IPS-18a (cell line): ENCODE measurements at regions not wholly inside any gene's neighbourhood (a gene's known extent, or its start where the extent isn't known, plus 50 kb on each side); places are given as distances from the start of the nearest gene placed in this dataset.

Experiments used
- H3K27ac ChIP-seq: one replicate; pipeline ENCODE4 v1.5.1; 2013; ENCODE audit warnings: low read length
- H3K27me3 ChIP-seq: one replicate; pipeline ENCODE4 v1.6.1; 2013; ENCODE audit warnings: mild to moderate bottlenecking, low read length; ENCODE audit not compliant: control insufficient read depth, insufficient read depth
- H3K36me3 ChIP-seq: one replicate; pipeline ENCODE4 v1.6.1; 2013; ENCODE audit warnings: low read depth, low read length; ENCODE audit not compliant: control insufficient read depth
- H3K4me1 ChIP-seq: one replicate; pipeline ENCODE4 v1.6.1; 2013; ENCODE audit warnings: low read depth, low read length; ENCODE audit not compliant: control insufficient read depth
- H3K4me3 ChIP-seq: one replicate; pipeline ENCODE4 v1.5.1; 2013; ENCODE audit warnings: low read length
- H3K9ac ChIP-seq: one replicate; pipeline ENCODE4 v1.6.1; 2013; ENCODE audit warnings: mild to moderate bottlenecking, low read length, moderate library complexity
- H3K9me3 ChIP-seq: one replicate; pipeline ENCODE4 v1.6.1; 2013; ENCODE audit warnings: low read depth, low read length; ENCODE audit not compliant: control insufficient read depth

GRCh38 chr5:68722357-68722756, 371.5 kb upstream of the SLC30A5 start:
- H3K4me1 ChIP-seq: no peaks in the 10 kb centered on the region
- H3K4me3 ChIP-seq: no peak overlapping the region

GRCh38 chr5:68725905-68726683, 367.7 kb upstream of the SLC30A5 start:
- Histone ChIP-seq H3K27me3 (no peaks in the 10 kb centered on the region), H3K9ac (no peak overlapping the region), H3K4me1 (no peaks in the 10 kb centered on the region), H3K27ac (no peak overlapping the region), H3K9me3 (no peaks in the 10 kb centered on the region), H3K36me3 (no peaks in the 10 kb centered on the region), H3K4me3 (no peak overlapping the region)

More at GRCh38 chr5:68722357-68722756, 371.5 kb upstream of the SLC30A5 start:
- Histone ChIP-seq H3K27ac (no peak overlapping the region), H3K9ac (no peak overlapping the region), H3K36me3 (no peaks in the 10 kb centered on the region), H3K27me3 (no peaks in the 10 kb centered on the region), H3K9me3 (no peaks in the 10 kb centered on the region)

GRCh38 chr5:68727931-68728330, 365.9 kb upstream of the SLC30A5 start:
- no peak overlapping the region for H3K4me3 ChIP-seq
- H3K9ac ChIP-seq: no peak overlapping the region
- H3K4me1 ChIP-seq: no peaks in the 10 kb centered on the region
- H3K27ac ChIP-seq: no peak overlapping the region
- no peaks in the 10 kb centered on the region for H3K27me3 ChIP-seq
- no peaks in the 10 kb centered on the region for H3K9me3 ChIP-seq
- no peaks in the 10 kb centered on the region for H3K36me3 ChIP-seq

- H3K27me3 ChIP-seq: no peaks in the 10 kb centered on the region
- no peaks in the 10 kb centered on the region for H3K9me3 ChIP-seq
- H3K27ac ChIP-seq: no peak overlapping the region
- H3K9ac ChIP-seq: no peak overlapping the region
- no peak overlapping the region for H3K4me3 ChIP-seq
- H3K4me1 ChIP-seq: no peaks in the 10 kb centered on the region
- no peaks in the 10 kb centered on the region for H3K36me3 ChIP-seq
Measured at GRCh38 chr5:68729678-68730077, 364.1 kb upstream of the SLC30A5 start.

- no peak overlapping the region for H3K27ac ChIP-seq
- H3K4me1 ChIP-seq: no peaks in the 10 kb centered on the region
Measured at GRCh38 chr5:68730220-68730978, 363.4 kb upstream of the SLC30A5 start.

GRCh38 chr5:68730979-68731654, 362.7 kb upstream of the SLC30A5 start:
- Histone ChIP-seq H3K9ac (no peak overlapping the region), H3K27ac (no peak overlapping the region), H3K27me3 (no peaks in the 10 kb centered on the region), H3K36me3 (no peaks in the 10 kb centered on the region), H3K4me1 (no peaks in the 10 kb centered on the region), H3K9me3 (no peaks in the 10 kb centered on the region), H3K4me3 (no peak overlapping the region)

More at GRCh38 chr5:68730220-68730978, 363.4 kb upstream of the SLC30A5 start:
- H3K27me3 ChIP-seq: no peaks in the 10 kb centered on the region
- H3K4me3 ChIP-seq: no peak overlapping the region
- no peak overlapping the region for H3K9ac ChIP-seq
- no peaks in the 10 kb centered on the region for H3K9me3 ChIP-seq
- H3K36me3 ChIP-seq: no peaks in the 10 kb centered on the region

- Histone ChIP-seq H3K4me3 (no peak overlapping the region), H3K27me3 (no peaks in the 10 kb centered on the region), H3K9ac (no peak overlapping the region), H3K4me1 (no peaks in the 10 kb centered on the region), H3K27ac (no peak overlapping the region), H3K36me3 (no peaks in the 10 kb centered on the region), H3K9me3 (no peaks in the 10 kb centered on the region)
Measured at GRCh38 chr5:68732251-68732650, 361.6 kb upstream of the SLC30A5 start.

- Histone ChIP-seq H3K9ac (no peak overlapping the region), H3K27ac (no peak overlapping the region), H3K27me3 (no peaks in the 10 kb centered on the region), H3K4me1 (no peaks in the 10 kb centered on the region), H3K9me3 (no peaks in the 10 kb centered on the region), H3K36me3 (no peaks in the 10 kb centered on the region), H3K4me3 (no peak overlapping the region)
Measured at GRCh38 chr5:68734781-68735180, 359.0 kb upstream of the SLC30A5 start.

GRCh38 chr5:68738236-68738635, 355.6 kb upstream of the SLC30A5 start:
- no peaks in the 10 kb centered on the region for H3K27me3 ChIP-seq
- no peak overlapping the region for H3K4me3 ChIP-seq
- no peaks in the 10 kb centered on the region for H3K4me1 ChIP-seq
- no peak overlapping the region for H3K27ac ChIP-seq
- H3K9ac ChIP-seq: no peak overlapping the region
- H3K9me3 ChIP-seq: no peaks in the 10 kb centered on the region
- H3K36me3 ChIP-seq: no peaks in the 10 kb centered on the region

- Histone ChIP-seq H3K4me3 (no peak overlapping the region), H3K27me3 (no peaks in the 10 kb centered on the region), H3K4me1 (no peaks in the 10 kb centered on the region), H3K36me3 (no peaks in the 10 kb centered on the region), H3K9ac (no peak overlapping the region), H3K9me3 (no peaks in the 10 kb centered on the region), H3K27ac (no peak overlapping the region)
Measured at GRCh38 chr5:68738841-68739240, 355.0 kb upstream of the SLC30A5 start.

- no peak overlapping the region for H3K27ac ChIP-seq
- no peaks in the 10 kb centered on the region for H3K36me3 ChIP-seq
- no peaks in the 10 kb centered on the region for H3K27me3 ChIP-seq
- no peak overlapping the region for H3K9ac ChIP-seq
- no peaks in the 10 kb centered on the region for H3K4me1 ChIP-seq
- H3K4me3 ChIP-seq: no peak overlapping the region
- no peaks in the 10 kb centered on the region for H3K9me3 ChIP-seq
Measured at GRCh38 chr5:68739752-68740151, 354.1 kb upstream of the SLC30A5 start.
